ENCODE measurements at regions not wholly inside any gene's neighbourhood (a gene's known extent, or its start where the extent isn't known, plus 50 kb on each side); places are given as distances from the start of the nearest gene placed in this dataset.
A peak's percentile ranks its signal among the peaks of the same experiment; 100 is the strongest.

DNA sequence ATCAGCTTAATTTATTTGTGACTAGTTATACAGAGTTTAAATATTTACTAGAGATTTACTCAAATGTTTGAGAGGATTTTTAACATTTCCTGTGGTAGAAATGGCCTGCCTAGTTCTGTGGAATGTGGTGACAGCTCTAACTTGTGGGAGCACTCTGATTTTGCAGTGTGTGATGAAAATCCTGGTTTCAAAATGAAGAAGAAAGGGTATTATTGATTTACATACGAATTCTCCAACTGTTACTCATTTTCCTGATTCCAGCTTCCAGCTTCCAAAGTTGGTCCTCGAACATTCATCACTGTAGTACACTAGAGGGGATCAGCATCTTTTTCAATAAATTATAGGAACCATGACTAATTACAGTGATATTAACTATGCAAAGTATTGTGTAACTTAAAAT, 462.7 kb upstream of the PKN2 start:
- ATAC-seq, result peak; percentile 25; the same call in 1 of the 3 replicates

DNA sequence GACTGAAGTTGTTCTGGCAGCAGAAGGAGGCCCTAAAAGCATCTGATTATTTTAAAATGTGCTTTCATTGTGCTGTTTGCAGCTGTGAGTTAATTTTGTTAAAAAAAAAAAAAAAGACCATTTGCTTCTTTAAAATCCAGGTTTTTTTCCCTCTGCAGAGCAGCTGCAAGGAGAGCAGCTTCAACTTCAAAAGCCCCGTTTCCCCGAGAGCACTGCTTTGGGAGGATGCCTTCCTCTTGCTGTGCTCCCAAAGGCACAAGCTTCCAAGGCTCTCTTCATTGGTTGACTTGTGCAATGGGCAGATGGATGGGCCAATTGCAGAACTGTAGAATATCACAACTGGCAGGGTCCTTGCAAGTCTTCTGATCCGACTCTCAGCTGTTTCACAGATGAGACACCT, 459.2 kb upstream of the PKN2 start:
- no peak for TF ChIP-seq RARB (CRISPR knock-in tag; IDR thresholded peaks at IDR 0.05)
- TF ChIP-seq ARNTL (CRISPR knock-in tag; IDR thresholded peaks at IDR 0.05; ENCODE audit: borderline replicate concordance, low read depth), result no peak
- no peak for TF ChIP-seq ZC3H10 (CRISPR knock-in tag; IDR thresholded peaks at IDR 0.05)
- no peak for TF ChIP-seq ZFP3 (CRISPR knock-in tag; IDR thresholded peaks at IDR 0.05)
- TF ChIP-seq ZNF565 (CRISPR knock-in tag; conservative IDR thresholded peaks at IDR 0.05; ENCODE audit: low read depth), result no peak
- no peak for ATAC-seq

More for the DNA sequence above, 462.7 kb upstream of the PKN2 start:
- TF ChIP-seq ZFP30 (CRISPR knock-in tag; IDR thresholded peaks at IDR 0.05) (no peak), SNAI2 (CRISPR knock-in tag; IDR thresholded peaks at IDR 0.05) (no peak), ZC3H10 (CRISPR knock-in tag; IDR thresholded peaks at IDR 0.05) (no peak), GLIS3 (CRISPR knock-in tag; IDR thresholded peaks at IDR 0.05) (no peak), TCF4 (CRISPR knock-in tag; IDR thresholded peaks at IDR 0.05; ENCODE audit: borderline replicate concordance) (no peak), ZNF565 (CRISPR knock-in tag; conservative IDR thresholded peaks at IDR 0.05; ENCODE audit: low read depth) (no peak), RARB (CRISPR knock-in tag; IDR thresholded peaks at IDR 0.05) (no peak), ZNF70 (CRISPR knock-in tag; IDR thresholded peaks at IDR 0.05) (no peak), ESRRG (CRISPR knock-in tag; IDR thresholded peaks at IDR 0.05) (no peak), PPARA (CRISPR knock-in tag; IDR thresholded peaks at IDR 0.05; ENCODE audit: borderline replicate concordance) (no peak)
- TF ChIP-seq, protein P1, sequence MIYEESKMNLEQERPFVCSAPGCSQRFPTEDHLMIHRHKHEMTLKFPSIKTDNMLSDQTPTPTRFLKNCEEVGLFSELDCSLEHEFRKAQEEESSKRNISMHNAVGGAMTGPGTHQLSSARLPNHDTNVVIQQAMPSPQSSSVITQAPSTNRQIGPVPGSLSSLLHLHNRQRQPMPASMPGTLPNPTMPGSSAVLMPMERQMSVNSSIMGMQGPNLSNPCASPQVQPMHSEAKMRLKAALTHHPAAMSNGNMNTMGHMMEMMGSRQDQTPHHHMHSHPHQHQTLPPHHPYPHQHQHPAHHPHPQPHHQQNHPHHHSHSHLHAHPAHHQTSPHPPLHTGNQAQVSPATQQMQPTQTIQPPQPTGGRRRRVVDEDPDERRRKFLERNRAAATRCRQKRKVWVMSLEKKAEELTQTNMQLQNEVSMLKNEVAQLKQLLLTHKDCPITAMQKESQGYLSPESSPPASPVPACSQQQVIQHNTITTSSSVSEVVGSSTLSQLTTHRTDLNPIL (CRISPR knock-in tag; IDR thresholded peaks at IDR 0.05; ENCODE audit: low read depth), result no peak
- TF ChIP-seq, protein P2, sequence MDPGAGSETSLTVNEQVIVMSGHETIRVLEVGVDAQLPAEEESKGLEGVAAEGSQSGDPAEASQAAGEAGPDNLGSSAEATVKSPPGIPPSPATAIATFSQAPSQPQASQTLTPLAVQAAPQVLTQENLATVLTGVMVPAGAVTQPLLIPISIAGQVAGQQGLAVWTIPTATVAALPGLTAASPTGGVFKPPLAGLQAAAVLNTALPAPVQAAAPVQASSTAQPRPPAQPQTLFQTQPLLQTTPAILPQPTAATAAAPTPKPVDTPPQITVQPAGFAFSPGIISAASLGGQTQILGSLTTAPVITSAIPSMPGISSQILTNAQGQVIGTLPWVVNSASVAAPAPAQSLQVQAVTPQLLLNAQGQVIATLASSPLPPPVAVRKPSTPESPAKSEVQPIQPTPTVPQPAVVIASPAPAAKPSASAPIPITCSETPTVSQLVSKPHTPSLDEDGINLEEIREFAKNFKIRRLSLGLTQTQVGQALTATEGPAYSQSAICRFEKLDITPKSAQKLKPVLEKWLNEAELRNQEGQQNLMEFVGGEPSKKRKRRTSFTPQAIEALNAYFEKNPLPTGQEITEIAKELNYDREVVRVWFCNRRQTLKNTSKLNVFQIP (CRISPR knock-in tag; IDR thresholded peaks at IDR 0.05; ENCODE audit: borderline replicate concordance, low read depth), result no peak
- TF ChIP-seq, protein P3, sequence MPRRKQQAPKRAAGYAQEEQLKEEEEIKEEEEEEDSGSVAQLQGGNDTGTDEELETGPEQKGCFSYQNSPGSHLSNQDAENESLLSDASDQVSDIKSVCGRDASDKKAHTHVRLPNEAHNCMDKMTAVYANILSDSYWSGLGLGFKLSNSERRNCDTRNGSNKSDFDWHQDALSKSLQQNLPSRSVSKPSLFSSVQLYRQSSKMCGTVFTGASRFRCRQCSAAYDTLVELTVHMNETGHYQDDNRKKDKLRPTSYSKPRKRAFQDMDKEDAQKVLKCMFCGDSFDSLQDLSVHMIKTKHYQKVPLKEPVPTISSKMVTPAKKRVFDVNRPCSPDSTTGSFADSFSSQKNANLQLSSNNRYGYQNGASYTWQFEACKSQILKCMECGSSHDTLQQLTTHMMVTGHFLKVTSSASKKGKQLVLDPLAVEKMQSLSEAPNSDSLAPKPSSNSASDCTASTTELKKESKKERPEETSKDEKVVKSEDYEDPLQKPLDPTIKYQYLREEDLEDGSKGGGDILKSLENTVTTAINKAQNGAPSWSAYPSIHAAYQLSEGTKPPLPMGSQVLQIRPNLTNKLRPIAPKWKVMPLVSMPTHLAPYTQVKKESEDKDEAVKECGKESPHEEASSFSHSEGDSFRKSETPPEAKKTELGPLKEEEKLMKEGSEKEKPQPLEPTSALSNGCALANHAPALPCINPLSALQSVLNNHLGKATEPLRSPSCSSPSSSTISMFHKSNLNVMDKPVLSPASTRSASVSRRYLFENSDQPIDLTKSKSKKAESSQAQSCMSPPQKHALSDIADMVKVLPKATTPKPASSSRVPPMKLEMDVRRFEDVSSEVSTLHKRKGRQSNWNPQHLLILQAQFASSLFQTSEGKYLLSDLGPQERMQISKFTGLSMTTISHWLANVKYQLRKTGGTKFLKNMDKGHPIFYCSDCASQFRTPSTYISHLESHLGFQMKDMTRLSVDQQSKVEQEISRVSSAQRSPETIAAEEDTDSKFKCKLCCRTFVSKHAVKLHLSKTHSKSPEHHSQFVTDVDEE (CRISPR knock-in tag; IDR thresholded peaks at IDR 0.05), result no peak

DNA sequence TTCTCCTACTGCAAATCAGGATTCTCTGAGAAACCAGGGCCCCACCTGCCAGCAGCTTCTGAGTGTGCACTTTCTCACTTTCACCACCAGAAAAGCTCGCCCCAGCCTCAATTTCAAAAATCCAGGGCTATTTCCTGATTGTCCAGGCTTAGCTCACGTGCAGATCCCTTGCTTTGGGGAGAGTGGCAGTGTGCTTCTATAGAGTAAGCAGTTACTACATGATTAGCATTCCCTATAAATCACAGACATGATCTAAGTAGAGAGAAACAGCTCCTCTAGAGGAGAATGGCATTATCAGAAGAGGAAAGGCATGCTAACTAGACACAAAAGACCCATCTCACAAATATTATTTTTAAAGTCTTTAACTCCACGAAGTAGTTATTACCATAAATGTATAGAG, 456.0 kb upstream of the PKN2 start:
- ATAC-seq, result peak; percentile 71
- TF ChIP-seq ARNTL (CRISPR knock-in tag; IDR thresholded peaks at IDR 0.05; ENCODE audit: borderline replicate concordance, low read depth) (no peak), RARB (CRISPR knock-in tag; IDR thresholded peaks at IDR 0.05) (no peak), CSDC2 (CRISPR knock-in tag; IDR thresholded peaks at IDR 0.05) (no peak), TOX (CRISPR knock-in tag; IDR thresholded peaks at IDR 0.05; ENCODE audit: borderline replicate concordance) (no peak), SNAI2 (CRISPR knock-in tag; IDR thresholded peaks at IDR 0.05) (no peak), ZNF565 (CRISPR knock-in tag; conservative IDR thresholded peaks at IDR 0.05; ENCODE audit: low read depth) (no peak), ESRRG (CRISPR knock-in tag; IDR thresholded peaks at IDR 0.05) (no peak)
- TF ChIP-seq, protein P3 (CRISPR knock-in tag; IDR thresholded peaks at IDR 0.05), result no peak

DNA sequence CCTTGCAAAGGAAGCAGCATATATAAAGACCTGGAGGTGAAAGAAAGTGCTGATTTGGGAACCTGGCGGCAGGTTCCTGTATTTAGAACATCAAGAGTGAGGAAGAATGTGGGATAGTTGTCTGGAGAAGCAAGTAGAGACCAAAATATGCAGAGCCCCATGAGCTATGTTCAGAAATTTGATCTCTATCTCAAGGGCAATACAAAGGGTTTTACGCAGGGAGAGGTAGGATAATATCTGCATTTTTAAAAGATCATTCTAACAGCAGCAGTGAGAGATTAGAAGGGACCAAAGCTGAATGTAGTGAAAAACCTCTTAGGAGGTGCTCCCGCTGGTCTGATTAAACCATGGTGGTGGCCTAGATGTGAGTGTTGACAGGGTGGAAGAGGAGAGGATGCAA, 453.9 kb upstream of the PKN2 start:
- no peak for ATAC-seq
- TF ChIP-seq SNAI2 (CRISPR knock-in tag; IDR thresholded peaks at IDR 0.05) (no peak), ZC3H10 (CRISPR knock-in tag; IDR thresholded peaks at IDR 0.05) (no peak), CSDC2 (CRISPR knock-in tag; IDR thresholded peaks at IDR 0.05) (no peak), RARB (CRISPR knock-in tag; IDR thresholded peaks at IDR 0.05) (no peak), ZFP3 (CRISPR knock-in tag; IDR thresholded peaks at IDR 0.05) (no peak), GLIS3 (CRISPR knock-in tag; IDR thresholded peaks at IDR 0.05) (no peak), ISL1 (CRISPR knock-in tag; IDR thresholded peaks at IDR 0.05) (no peak), OSR1 (CRISPR knock-in tag; IDR thresholded peaks at IDR 0.05) (no peak), BACH2 (CRISPR knock-in tag; IDR thresholded peaks at IDR 0.05; ENCODE audit: borderline replicate concordance) (no peak), TOX (CRISPR knock-in tag; IDR thresholded peaks at IDR 0.05; ENCODE audit: borderline replicate concordance) (no peak), ESRRG (CRISPR knock-in tag; IDR thresholded peaks at IDR 0.05) (no peak), ZFP30 (CRISPR knock-in tag; IDR thresholded peaks at IDR 0.05) (no peak), TCF4 (CRISPR knock-in tag; IDR thresholded peaks at IDR 0.05; ENCODE audit: borderline replicate concordance) (no peak)
- TF ChIP-seq, protein P2 (CRISPR knock-in tag; IDR thresholded peaks at IDR 0.05; ENCODE audit: borderline replicate concordance, low read depth), result no peak
- TF ChIP-seq, protein P4, sequence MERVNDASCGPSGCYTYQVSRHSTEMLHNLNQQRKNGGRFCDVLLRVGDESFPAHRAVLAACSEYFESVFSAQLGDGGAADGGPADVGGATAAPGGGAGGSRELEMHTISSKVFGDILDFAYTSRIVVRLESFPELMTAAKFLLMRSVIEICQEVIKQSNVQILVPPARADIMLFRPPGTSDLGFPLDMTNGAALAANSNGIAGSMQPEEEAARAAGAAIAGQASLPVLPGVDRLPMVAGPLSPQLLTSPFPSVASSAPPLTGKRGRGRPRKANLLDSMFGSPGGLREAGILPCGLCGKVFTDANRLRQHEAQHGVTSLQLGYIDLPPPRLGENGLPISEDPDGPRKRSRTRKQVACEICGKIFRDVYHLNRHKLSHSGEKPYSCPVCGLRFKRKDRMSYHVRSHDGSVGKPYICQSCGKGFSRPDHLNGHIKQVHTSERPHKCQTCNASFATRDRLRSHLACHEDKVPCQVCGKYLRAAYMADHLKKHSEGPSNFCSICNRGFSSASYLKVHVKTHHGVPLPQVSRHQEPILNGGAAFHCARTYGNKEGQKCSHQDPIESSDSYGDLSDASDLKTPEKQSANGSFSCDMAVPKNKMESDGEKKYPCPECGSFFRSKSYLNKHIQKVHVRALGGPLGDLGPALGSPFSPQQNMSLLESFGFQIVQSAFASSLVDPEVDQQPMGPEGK (CRISPR knock-in tag; IDR thresholded peaks at IDR 0.05; ENCODE audit: borderline replicate concordance), result no peak
